ENCODE measurements at regions not wholly inside any gene's neighbourhood (a gene's known extent, or its start where the extent isn't known, plus 50 kb on each side); places are given as distances from the start of the nearest gene placed in this dataset.
"Not testable (repeated sequence)": the region's sequence is repeated elsewhere in the genome, so short reads cannot be mapped to it uniquely, and the experiment has no call there.

DNA sequence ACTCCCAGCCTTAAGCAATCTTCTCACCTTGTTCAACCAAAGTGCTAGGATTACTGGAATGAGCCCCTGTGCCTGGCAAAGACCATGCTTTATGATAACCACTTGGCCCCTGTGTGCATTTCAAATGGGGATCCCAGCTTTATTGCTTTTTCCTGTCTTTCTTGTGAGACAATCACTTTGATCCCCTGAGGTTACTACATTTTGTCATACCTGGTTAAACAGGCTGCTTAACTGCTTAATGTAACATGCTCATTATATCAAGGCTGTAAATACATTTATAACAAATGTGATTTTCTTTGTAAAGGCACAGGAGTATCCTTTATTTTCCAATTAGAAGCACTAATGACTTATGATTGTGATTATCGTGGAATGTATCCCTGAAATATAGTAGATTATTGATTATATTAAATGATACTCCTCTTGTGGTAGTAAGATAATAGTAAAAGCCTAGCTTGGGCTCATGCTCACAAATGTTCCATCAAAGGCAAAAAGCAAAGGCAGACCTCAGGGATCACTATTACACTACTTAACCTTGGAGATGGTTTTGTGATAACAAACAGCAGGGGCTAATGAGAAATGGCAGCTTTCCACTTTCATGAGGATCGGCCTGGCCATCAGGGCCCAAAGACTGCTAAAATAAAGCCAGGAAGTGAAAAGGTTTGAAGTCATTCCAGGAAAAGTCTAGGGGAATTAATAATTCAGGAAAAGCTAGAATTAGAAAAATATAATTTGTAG, 290.8 kb upstream of the MDGA2 start:
- FAIRE-seq (no peak), DNase-seq (ENCODE audit: insufficient read length, low spot score) (no peak)

DNA sequence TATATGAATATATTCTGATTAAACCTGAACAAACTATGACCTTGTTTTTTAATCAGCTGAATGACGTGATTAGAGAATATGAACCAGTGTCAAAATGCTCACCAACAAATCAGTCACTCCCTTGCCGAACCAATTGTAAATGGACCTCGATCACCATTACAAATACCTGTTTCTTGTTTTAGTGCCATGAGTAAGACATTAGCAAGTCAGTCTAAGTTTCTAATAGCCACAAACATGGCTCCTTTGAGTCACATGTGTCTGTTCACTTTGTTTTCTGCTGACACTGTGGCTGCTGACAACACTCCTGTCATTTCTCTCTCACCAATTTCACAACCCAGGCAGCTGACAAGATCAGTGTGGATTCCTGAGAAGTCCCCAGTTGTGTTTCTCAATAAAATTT, 286.2 kb upstream of the MDGA2 start:
- FAIRE-seq (no peak), DNase-seq (ENCODE audit: insufficient read length, low spot score) (no peak)

- DNase-seq (ENCODE audit: insufficient read length, low spot score) (no peak), FAIRE-seq (no peak)
Observed at GRCh38 chr14:47959740-47960139, 284.3 kb upstream of the MDGA2 start.

- no peak for FAIRE-seq
Observed at GRCh38 chr14:47949006-47949405, 273.6 kb upstream of the MDGA2 start.

GRCh38 chr14:47935332-47935731, 259.9 kb upstream of the MDGA2 start:
- DNase-seq (ENCODE audit: insufficient read length, low spot score) (no peak), FAIRE-seq (no peak)

More at GRCh38 chr14:47949006-47949405, 273.6 kb upstream of the MDGA2 start:
- no peak for DNase-seq (ENCODE audit: insufficient read length, low spot score)

DNA sequence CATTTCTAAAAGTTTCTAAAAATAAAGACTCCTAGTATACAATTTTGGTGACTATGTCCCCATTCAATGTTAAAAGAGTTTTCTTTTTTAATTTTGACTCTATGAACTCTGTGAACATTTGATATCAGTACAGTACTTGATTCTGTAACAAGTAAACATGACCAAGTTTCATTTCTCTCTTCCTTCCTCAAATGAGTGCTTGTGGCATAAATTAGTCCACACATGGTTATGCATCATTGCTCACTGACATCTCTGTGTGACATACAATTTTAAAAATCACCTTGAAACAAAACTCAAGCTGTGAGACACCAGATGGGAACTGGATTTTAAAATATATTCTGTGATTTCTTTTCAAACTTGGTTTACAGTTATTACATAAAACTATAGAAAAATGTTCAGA, 253.9 kb upstream of the MDGA2 start:
- DNase-seq (ENCODE audit: insufficient read length, low spot score), result no peak
- FAIRE-seq, result no peak

GRCh38 chr14:47921133-47921532, 245.7 kb upstream of the MDGA2 start:
- DNase-seq (ENCODE audit: insufficient read length, low spot score) (no peak), FAIRE-seq (no peak)

DNA sequence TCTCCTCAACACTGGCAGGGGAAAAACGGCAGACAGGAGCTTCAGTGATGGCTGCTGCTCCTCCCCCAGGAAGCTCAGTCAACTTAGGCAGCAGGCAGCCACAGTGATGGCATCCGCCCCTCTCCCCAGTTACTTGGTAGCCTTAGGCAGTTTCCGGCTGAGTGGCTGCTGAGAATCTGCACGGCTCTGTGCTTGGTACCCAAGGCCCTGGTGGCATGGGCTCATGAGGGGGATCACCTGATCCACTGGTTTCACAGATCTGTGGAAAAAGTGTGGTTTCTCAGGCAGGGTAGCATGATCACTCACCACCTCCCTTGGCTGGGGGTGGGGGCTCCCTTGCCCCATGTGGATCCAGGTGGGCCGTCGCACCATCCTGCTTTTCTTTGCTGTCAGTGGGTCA, 244.6 kb upstream of the MDGA2 start:
- DNase-seq (ENCODE audit: insufficient read length, low spot score) (no peak), FAIRE-seq (no peak)

DNA sequence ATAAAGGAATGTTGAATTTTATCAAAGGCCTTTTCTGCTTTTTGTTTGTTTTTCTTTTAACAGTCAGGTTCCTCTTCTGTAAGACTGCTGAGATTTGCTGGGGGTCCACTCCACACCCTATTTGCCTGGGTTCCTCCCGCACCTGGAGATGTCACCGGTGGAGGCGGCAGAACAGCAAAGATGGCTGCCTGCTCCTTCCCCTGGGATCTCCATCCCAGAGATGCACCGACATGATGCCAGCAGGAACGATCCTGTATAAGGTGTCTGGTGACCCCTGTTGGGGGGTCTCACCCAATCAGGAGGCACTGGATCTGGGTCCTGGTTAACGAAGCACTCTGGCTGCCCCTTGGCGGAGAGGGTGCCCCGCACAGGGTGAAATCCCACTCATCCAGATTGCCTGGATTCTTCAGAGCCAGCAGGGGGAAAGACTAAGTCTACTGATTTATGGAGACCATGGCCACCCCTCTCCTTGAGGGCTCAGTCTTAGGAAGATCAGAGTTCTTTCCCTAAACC, 244.0 kb upstream of the MDGA2 start:
- no peak for DNase-seq (ENCODE audit: insufficient read length, low spot score)
- FAIRE-seq, result no peak

- DNase-seq (ENCODE audit: insufficient read length, low spot score) (no peak), FAIRE-seq (no peak)
Observed at GRCh38 chr14:47917344-47917954, 242.0 kb upstream of the MDGA2 start.

GRCh38 chr14:47901141-47901540, 225.7 kb upstream of the MDGA2 start:
- not testable (repeated sequence) for FAIRE-seq; DNase-seq (ENCODE audit: insufficient read length, low spot score)

- no peak for FAIRE-seq
- no peak for DNase-seq (ENCODE audit: insufficient read length, low spot score)
Observed at GRCh38 chr14:47899685-47900084, 224.3 kb upstream of the MDGA2 start.

DNA sequence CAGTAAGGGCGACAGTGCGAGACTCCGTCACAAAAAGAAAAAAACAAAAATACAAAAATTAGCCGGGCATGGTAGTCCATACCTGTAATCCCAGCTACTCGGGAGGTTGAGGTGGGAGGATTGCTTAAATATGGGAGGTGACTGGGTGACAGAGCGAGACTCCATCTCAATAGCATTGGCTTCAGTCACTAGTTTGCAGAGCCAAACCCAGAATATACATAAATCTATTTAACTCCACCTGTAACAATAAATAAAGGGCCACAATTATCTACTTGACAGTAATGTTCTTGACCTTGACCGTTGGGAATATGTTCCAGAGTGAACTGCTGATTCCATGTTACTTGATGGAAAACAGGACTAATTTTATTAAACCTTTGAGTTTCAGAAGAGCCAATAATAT, 198.9 kb upstream of the MDGA2 start:
- FAIRE-seq, result no peak

GRCh38 chr14:47872588-47872987, 197.2 kb upstream of the MDGA2 start:
- DNase-seq (ENCODE audit: insufficient read length, low spot score) (no peak), FAIRE-seq (no peak)

More for the DNA sequence above, 198.9 kb upstream of the MDGA2 start:
- no peak for DNase-seq (ENCODE audit: insufficient read length, low spot score)

DNA sequence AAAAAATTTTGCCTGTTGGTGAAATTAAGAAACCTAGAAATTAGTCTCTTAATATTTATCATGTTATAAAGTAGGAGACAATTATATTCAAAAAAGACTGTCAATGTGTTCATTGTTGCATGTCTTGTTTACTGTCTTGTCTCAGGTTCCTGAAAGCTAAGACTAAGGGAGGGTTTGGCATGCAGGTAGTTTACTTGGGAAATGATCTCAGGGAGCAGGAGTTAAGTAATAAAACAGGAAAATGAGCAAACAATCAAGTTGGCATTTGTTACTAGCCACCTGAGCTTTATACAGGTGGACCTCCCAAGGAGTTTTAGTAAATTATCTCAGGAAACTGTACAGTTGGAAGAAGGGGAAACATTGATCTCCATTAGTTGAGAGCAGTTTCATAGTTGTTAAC, 188.0 kb upstream of the MDGA2 start:
- FAIRE-seq (no peak), DNase-seq (ENCODE audit: insufficient read length, low spot score) (no peak)

GRCh38 chr14:47857646-47858045, 182.2 kb upstream of the MDGA2 start:
- no peak for DNase-seq (ENCODE audit: insufficient read length, low spot score)
- FAIRE-seq, result no peak

GRCh38 chr14:47852278-47852677, 176.9 kb upstream of the MDGA2 start:
- FAIRE-seq (no peak), DNase-seq (ENCODE audit: insufficient read length, low spot score) (no peak)

DNA sequence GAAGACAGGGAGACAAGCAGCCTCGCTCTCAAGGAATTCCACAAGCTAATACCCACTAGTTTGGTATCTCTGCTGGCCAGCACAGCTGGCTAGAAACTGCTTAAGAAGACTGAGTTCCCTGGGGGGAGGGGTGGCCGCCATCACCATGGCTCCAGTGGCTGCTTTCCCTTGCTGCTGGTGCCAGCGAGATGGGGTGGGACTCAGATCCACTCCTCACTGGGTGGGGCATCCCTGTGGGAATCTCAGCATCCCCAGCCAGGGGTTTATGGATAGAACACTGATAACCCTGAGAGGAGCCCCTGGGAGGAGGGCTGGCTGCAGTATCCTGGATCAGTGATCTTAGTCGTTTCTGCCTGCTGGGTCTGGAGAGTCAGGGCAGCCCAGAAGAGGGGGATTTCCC, 170.6 kb upstream of the MDGA2 start:
- DNase-seq (ENCODE audit: insufficient read length, low spot score) (no peak), FAIRE-seq (no peak)

DNA sequence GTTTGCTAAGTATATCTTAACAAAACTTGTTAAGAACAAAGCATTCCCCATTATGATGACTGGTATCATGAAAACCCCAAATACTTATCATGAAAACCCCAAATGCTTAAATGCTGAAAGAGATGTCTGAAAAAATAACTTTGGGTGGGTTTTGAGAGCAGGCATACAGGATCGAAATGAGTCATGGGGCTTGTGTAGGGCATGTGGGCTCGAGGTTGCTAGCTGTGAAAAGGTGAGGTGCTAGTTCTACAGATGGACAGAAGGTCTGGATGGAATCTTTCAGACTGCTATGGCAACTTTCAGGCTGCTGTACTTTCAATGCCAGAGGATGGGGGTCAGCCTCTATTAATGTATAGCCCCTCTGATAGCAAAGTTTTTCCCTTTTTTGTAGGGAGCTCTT, 167.8 kb upstream of the MDGA2 start:
- FAIRE-seq, result no peak
- DNase-seq (ENCODE audit: insufficient read length, low spot score), result no peak

- DNase-seq (ENCODE audit: insufficient read length, low spot score), result no peak
- no peak for FAIRE-seq
Observed at GRCh38 chr14:47833011-47833410, 157.6 kb upstream of the MDGA2 start.

DNA sequence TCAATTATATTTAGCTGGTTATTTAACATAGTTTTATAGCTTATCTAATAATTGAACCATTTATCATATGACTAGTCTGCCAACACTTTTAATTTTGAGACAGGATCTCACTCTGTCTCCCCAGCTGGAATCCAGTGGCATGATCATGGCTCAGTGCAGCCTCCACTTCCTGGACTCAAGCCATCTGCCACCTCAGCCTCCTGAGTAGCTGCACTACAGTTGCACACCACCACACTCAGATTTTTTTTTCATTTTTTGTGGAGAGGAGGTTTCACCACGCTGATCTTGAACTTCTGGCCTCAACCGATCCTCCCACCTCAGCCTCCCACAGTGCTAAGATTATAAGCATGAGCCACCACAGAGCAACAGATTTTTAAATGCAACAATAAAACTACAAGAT, 151.4 kb upstream of the MDGA2 start:
- no peak for FAIRE-seq
- DNase-seq (ENCODE audit: insufficient read length, low spot score), result no peak

- DNase-seq (ENCODE audit: insufficient read length, low spot score), result no peak
- FAIRE-seq, result no peak
Observed at GRCh38 chr14:47822326-47822725, 146.9 kb upstream of the MDGA2 start.

Measured in GM19239 (cell line).